H9 (cell line): ENCODE measurements at regions not wholly inside any gene's neighbourhood (a gene's known extent, or its start where the extent isn't known, plus 50 kb on each side); places are given as distances from the start of the nearest gene placed in this dataset.

Experiments
- DNase-seq: peaks from one replicate; pipeline ENCODE4 v3.0.0-alpha.2; 2017
- H2AFZ ChIP-seq: one replicate; pipeline ENCODE4 v1.6.1; 2013; ENCODE audit warnings: mild to moderate bottlenecking, low read length, control low read depth, moderate library complexity
- H2AK5ac ChIP-seq: 2 replicates; pipeline ENCODE4 v1.6.1; 2013; ENCODE audit warnings: low read length, control low read depth, mixed read lengths; ENCODE audit not compliant: insufficient read length
- H2BK120ac ChIP-seq: one replicate; pipeline ENCODE4 v1.6.1; 2013; ENCODE audit warnings: low read depth, mild to moderate bottlenecking, low read length, control low read depth, inconsistent platforms; ENCODE audit not compliant: poor library complexity, severe bottlenecking
- H2BK12ac ChIP-seq: 2 replicates; pipeline ENCODE4 v1.6.1; 2013; ENCODE audit warnings: low read length, control low read depth, mixed read lengths, low read depth; ENCODE audit not compliant: insufficient read length
- H2BK15ac ChIP-seq: 2 replicates; pipeline ENCODE4 v1.6.1; 2013; ENCODE audit warnings: low read depth, low read length, control low read depth
- H2BK20ac ChIP-seq: one replicate; pipeline ENCODE4 v1.6.1; 2013; ENCODE audit warnings: low read depth, mild to moderate bottlenecking, low read length, control low read depth, inconsistent platforms; ENCODE audit not compliant: poor library complexity, severe bottlenecking
- H2BK5ac ChIP-seq: 2 replicates; pipeline ENCODE4 v1.6.1; 2013; ENCODE audit warnings: low read length, control low read depth, mixed read lengths; ENCODE audit not compliant: insufficient read length
- H3K14ac ChIP-seq: 2 replicates; pipeline ENCODE4 v1.6.1; 2013; ENCODE audit warnings: low read length, control low read depth; ENCODE audit not compliant: insufficient read depth
- H3K18ac ChIP-seq: 2 replicates; pipeline ENCODE4 v1.6.1; 2013; ENCODE audit warnings: low read depth, mild to moderate bottlenecking, mixed read lengths, low read length, control low read depth; ENCODE audit not compliant: insufficient read length
- H3K23ac ChIP-seq: 2 replicates; pipeline ENCODE4 v1.6.1; 2013; ENCODE audit warnings: low read length, control low read depth, mixed read lengths, low read depth; ENCODE audit not compliant: insufficient read length
- H3K23me2 ChIP-seq: 2 replicates; pipeline ENCODE4 v1.6.1; 2013; ENCODE audit warnings: low read depth, mild to moderate bottlenecking, mixed read lengths, low read length, control low read depth; ENCODE audit not compliant: insufficient read length, poor library complexity, severe bottlenecking
- H3K27ac ChIP-seq: 2 replicates; pipeline ENCODE4 v1.5.1; 2013; ENCODE audit warnings: low read length, control low read depth, mixed read lengths, low read depth; ENCODE audit not compliant: insufficient read length
- H3K27me3 ChIP-seq: 2 replicates; pipeline ENCODE4 v1.6.1; 2013; ENCODE audit warnings: low read length, control low read depth, inconsistent platforms; ENCODE audit not compliant: insufficient read depth
- H3K4ac ChIP-seq: 2 replicates; pipeline ENCODE4 v1.6.1; 2013; ENCODE audit warnings: low read depth, mild to moderate bottlenecking, control low read depth, inconsistent platforms, low read length, moderate library complexity
- H3K4me1 ChIP-seq: 2 replicates; pipeline ENCODE4 v1.6.1; 2013; ENCODE audit warnings: low read length, control low read depth, inconsistent platforms; ENCODE audit not compliant: insufficient read depth
- H3K4me2 ChIP-seq: 2 replicates; pipeline ENCODE4 v1.6.1; 2013; ENCODE audit warnings: low read length, control low read depth, mixed read lengths; ENCODE audit not compliant: insufficient read length, insufficient read depth
- H3K56ac ChIP-seq: 2 replicates; pipeline ENCODE4 v1.6.1; 2013; ENCODE audit warnings: low read depth, mild to moderate bottlenecking, mixed read lengths, low read length, control low read depth; ENCODE audit not compliant: insufficient read length
- H3K79me1 ChIP-seq: 2 replicates; pipeline ENCODE4 v1.6.1; 2013; ENCODE audit warnings: low read depth, mild to moderate bottlenecking, moderate library complexity, low read length, control low read depth, inconsistent platforms; ENCODE audit not compliant: insufficient read depth, poor library complexity, severe bottlenecking
- H3K79me2 ChIP-seq: 2 replicates; pipeline ENCODE4 v1.6.1; 2013; ENCODE audit warnings: low read length, control low read depth, inconsistent platforms; ENCODE audit not compliant: insufficient read depth
- H3K9ac ChIP-seq: 2 replicates; pipeline ENCODE4 v1.6.1; 2013; ENCODE audit warnings: low read length, control low read depth, mixed read lengths; ENCODE audit not compliant: insufficient read length; ENCODE audit errors: extremely low read depth
- H3K9me3 ChIP-seq: one replicate; pipeline ENCODE4 v1.6.1; 2013; ENCODE audit warnings: low read depth, low read length, inconsistent platforms; ENCODE audit not compliant: control insufficient read depth
- H3T11ph ChIP-seq: one replicate; pipeline ENCODE4 v1.6.1; 2013; ENCODE audit warnings: mild to moderate bottlenecking, low read length, control low read depth, inconsistent platforms
- H4K20me1 ChIP-seq: one replicate; pipeline ENCODE4 v1.6.1; 2013; ENCODE audit not compliant: control insufficient read depth, insufficient read length, insufficient read depth
- H4K5ac ChIP-seq: 2 replicates; pipeline ENCODE4 v1.6.1; 2013; ENCODE audit warnings: low read depth, mild to moderate bottlenecking, mixed read lengths, low read length, control low read depth; ENCODE audit not compliant: insufficient read length
- H4K8ac ChIP-seq: replicated peaks from 2 replicates; pipeline ENCODE4 v1.6.1; 2013; ENCODE audit warnings: low read length, control low read depth, mixed read lengths, low read depth; ENCODE audit not compliant: insufficient read length
- H4K91ac ChIP-seq: 2 replicates; pipeline ENCODE4 v1.6.1; 2013; ENCODE audit warnings: low read depth, mild to moderate bottlenecking, moderate library complexity, mixed read lengths, low read length, control low read depth; ENCODE audit not compliant: insufficient read length
- H3K27ac Mint-ChIP-seq, 3 experiments: 2 replicates in 2 of 3; 3 replicates in 1 of 3; pipeline ENCODE4 v1.8.0; 2020 to 2021; ENCODE audit warnings: mixed read lengths in 3 of 3, mild to moderate bottlenecking in 1 of 3, moderate library complexity in 1 of 3
- H3K27me3 Mint-ChIP-seq: 2 replicates; pipeline ENCODE4 v1.8.0; 2021; ENCODE audit warnings: low read depth, mild to moderate bottlenecking, moderate library complexity, mixed read lengths
- H3K36me3 Mint-ChIP-seq, 3 experiments: 2 replicates in 2 of 3; 3 replicates in 1 of 3; pipeline ENCODE4 v1.8.0; 2020 to 2021; ENCODE audit warnings: low read depth in 3 of 3, mixed read lengths in 3 of 3; ENCODE audit not compliant: insufficient read depth in 1 of 3
- H3K4me1 Mint-ChIP-seq, 2 experiments: 2 replicates each; pipeline ENCODE4 v1.8.0; 2020; ENCODE audit warnings: mixed read lengths in 2 of 2
- H3K4me3 Mint-ChIP-seq, 2 experiments: 2 replicates in 1 of 2; 3 replicates in 1 of 2; pipeline ENCODE4 v1.8.0; 2020 to 2021; ENCODE audit warnings: mild to moderate bottlenecking in 2 of 2, mixed read lengths in 2 of 2, moderate library complexity in 1 of 2
- H3K9me3 Mint-ChIP-seq, 2 experiments: 2 replicates in 1 of 2; 3 replicates in 1 of 2; pipeline ENCODE4 v1.8.0; 2020; ENCODE audit warnings: mild to moderate bottlenecking in 2 of 2, mixed read lengths in 2 of 2, moderate library complexity in 1 of 2
- CTCF ChIP-seq: fragments of 200-600 bp; sonication (generic); conservative IDR thresholded peaks from 3 replicates; pipeline ENCODE4 v1.8.0; 2021; ENCODE audit warnings: antibody characterized with exemption, mild to moderate bottlenecking
- WGBS: extraction: QIAGEN DNeasy Blood & Tissue Kit; methylation state at CpG from one replicate; pipeline ENCODE4 v1.1.7; 2013; ENCODE audit warnings: missing lambda C conversion rate, low lambda C conversion rate, mixed read lengths; ENCODE audit not compliant: insufficient read length; ENCODE audit errors: extremely low coverage; 5-methylcytosine and 5-hydroxymethylcytosine counted together

- Histone ChIP-seq H3K9ac (no peak overlapping the region), H3K23ac (no peak overlapping the region), H3K4me2 (no peak overlapping the region), H2BK120ac (no peak overlapping the region), H3K56ac (no peak overlapping the region), H2BK20ac (no peak overlapping the region), H4K20me1 (no peaks in the 10 kb centered on the region), H4K8ac (no peak overlapping the region), H3K79me1 (no peaks in the 10 kb centered on the region), H3K9me3 (peaks cover 92% of the 10 kb centered on the region), H3K4ac (no peak overlapping the region), H2BK15ac (no peak overlapping the region), H3K27ac (no peak overlapping the region), H4K5ac (no peak overlapping the region), H3K23me2 (no peaks in the 10 kb centered on the region), H4K91ac (no peak overlapping the region), H3T11ph (no peak overlapping the region), H2AK5ac (no peak overlapping the region), H3K79me2 (peaks cover 1% of the 10 kb centered on the region; the same call in 1 of the 2 replicates), H3K27me3 (no peaks in the 10 kb centered on the region), H3K14ac (no peak overlapping the region), H2AFZ (no peak overlapping the region), H3K4me1 (no peaks in the 10 kb centered on the region), H2BK12ac (no peak overlapping the region), H2BK5ac (no peak overlapping the region), H3K18ac (no peak overlapping the region)
- H3K9me3 Mint-ChIP-seq, result peaks cover 98 to 99% of the 10 kb centered on the region in 2 experiments
- DNase-seq, result peak; percentile 12
- no peak overlapping the region for H3K4me3 Mint-ChIP-seq
- H3K36me3 Mint-ChIP-seq, result peaks cover 100% of the 10 kb centered on the region in 3 experiments
- H3K4me1 Mint-ChIP-seq, result peaks cover 0 to 5% of the 10 kb centered on the region in 2 experiments; a peak in 1 of 4 replicates
- peaks cover 3% of the 10 kb centered on the region for H3K27me3 Mint-ChIP-seq
- TF ChIP-seq CTCF, result no peak
- no peak overlapping the region for H3K27ac Mint-ChIP-seq
- WGBS, result no CpG with 5 or more reads among the region's 7 CpGs
These were observed 102.8 kb downstream of the SNRPN start for GRCh38 chr15:25057574-25057973.
